ENCODE measurements at regions not wholly inside any gene's neighbourhood (a gene's known extent, or its start where the extent isn't known, plus 50 kb on each side); places are given as distances from the start of the nearest gene placed in this dataset.

DNA sequence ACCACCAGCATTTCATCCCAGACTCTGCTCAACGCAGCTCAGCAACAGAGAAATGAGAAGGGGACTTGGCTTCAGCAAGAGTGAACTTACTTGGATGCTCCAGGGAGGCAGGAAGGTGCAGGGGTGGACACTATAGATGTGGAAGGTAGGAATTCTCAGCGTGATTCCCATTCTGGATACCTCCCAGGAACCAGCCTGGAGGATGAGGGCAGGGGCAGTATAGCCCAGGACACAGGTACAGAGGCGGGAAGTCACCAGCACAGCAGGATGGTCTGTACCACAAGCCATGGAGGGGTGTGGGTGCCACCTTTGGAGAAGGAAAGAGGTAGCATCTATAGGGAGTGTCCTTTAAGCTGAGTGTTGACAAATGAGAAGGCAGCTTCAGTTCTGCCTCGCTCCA is 1275.2 kb downstream of the TBC1D22A start:
- no peak overlapping the region for H3K9ac ChIP-seq (ENCODE audit: low read length)
- no peaks in the 10 kb centered on the region for H4K20me1 ChIP-seq (ENCODE audit: low read depth, low read length)
- no peaks in the 10 kb centered on the region for H3K79me2 ChIP-seq (ENCODE audit: insufficient read depth, low read length)
- H3K9me3 ChIP-seq (ENCODE audit: insufficient read depth, low read length) = no peaks in the 10 kb centered on the region
- no peak overlapping the region for H3K4me3 ChIP-seq (ENCODE audit: insufficient read depth, low read length, poor library complexity, severe bottlenecking)
- H2AFZ ChIP-seq (ENCODE audit: low read depth, low read length, severe bottlenecking) = no peak overlapping the region
- H3K27ac ChIP-seq (ENCODE audit: low read depth, low read length) = no peak overlapping the region
- H3K27me3 ChIP-seq (ENCODE audit: low read length) = no peaks in the 10 kb centered on the region
- no peak overlapping the region for H3K4me2 ChIP-seq (ENCODE audit: low read depth, low read length, poor library complexity, severe bottlenecking)
- no peak for TF ChIP-seq EZH2phosphoT487 (conservative IDR thresholded peaks at IDR 0.05; ENCODE audit: low read length)
- TF ChIP-seq, protein P1, sequence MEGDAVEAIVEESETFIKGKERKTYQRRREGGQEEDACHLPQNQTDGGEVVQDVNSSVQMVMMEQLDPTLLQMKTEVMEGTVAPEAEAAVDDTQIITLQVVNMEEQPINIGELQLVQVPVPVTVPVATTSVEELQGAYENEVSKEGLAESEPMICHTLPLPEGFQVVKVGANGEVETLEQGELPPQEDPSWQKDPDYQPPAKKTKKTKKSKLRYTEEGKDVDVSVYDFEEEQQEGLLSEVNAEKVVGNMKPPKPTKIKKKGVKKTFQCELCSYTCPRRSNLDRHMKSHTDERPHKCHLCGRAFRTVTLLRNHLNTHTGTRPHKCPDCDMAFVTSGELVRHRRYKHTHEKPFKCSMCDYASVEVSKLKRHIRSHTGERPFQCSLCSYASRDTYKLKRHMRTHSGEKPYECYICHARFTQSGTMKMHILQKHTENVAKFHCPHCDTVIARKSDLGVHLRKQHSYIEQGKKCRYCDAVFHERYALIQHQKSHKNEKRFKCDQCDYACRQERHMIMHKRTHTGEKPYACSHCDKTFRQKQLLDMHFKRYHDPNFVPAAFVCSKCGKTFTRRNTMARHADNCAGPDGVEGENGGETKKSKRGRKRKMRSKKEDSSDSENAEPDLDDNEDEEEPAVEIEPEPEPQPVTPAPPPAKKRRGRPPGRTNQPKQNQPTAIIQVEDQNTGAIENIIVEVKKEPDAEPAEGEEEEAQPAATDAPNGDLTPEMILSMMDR (IDR thresholded peaks at IDR 0.05; ENCODE audit: insufficient read depth, low read length, poor library complexity, severe bottlenecking) = no peak
- H3K9me2 ChIP-seq (replicated peaks; ENCODE audit: insufficient read depth, low read length) = no peaks in the 10 kb centered on the region
- H3K36me3 ChIP-seq (ENCODE audit: low read length) = no peaks in the 10 kb centered on the region
- H3F3A ChIP-seq (ENCODE audit: insufficient read depth) = no peaks in the 10 kb centered on the region

DNA sequence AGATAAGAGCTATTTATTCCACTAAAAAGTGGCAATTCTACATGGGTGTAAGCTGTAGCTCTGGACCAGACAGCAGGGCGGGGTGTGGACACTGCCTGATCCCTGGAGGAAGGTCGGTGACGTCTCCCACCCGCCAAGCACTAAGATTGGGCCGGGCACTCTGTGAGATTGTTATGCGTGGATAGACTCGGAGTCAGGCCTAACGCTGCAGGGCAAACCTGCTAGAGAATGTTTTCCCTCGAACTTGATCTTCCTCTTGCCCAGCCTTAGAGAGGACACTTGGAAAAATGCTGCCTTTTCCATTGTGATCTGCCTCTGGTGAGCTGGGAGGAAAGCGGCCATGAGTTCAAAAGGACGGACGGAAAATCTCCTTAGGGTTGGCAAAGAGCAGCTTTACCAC is 1273.4 kb downstream of the TBC1D22A start:
- no peak overlapping the region for H3K27ac ChIP-seq (ENCODE audit: low read depth, low read length)
- H3K9me3 ChIP-seq (ENCODE audit: insufficient read depth, low read length) = no peaks in the 10 kb centered on the region
- no peak overlapping the region for H2AFZ ChIP-seq (ENCODE audit: low read depth, low read length, severe bottlenecking)
- H3K9me2 ChIP-seq (replicated peaks; ENCODE audit: insufficient read depth, low read length) = no peaks in the 10 kb centered on the region
- H3K4me2 ChIP-seq (ENCODE audit: low read depth, low read length, poor library complexity, severe bottlenecking) = no peak overlapping the region
- no peak overlapping the region for H3K9ac ChIP-seq (ENCODE audit: low read length)
- no peak overlapping the region for H3K4me3 ChIP-seq (ENCODE audit: insufficient read depth, low read length, poor library complexity, severe bottlenecking)
- H3F3A ChIP-seq (ENCODE audit: insufficient read depth) = no peaks in the 10 kb centered on the region
- TF ChIP-seq, protein P1 (IDR thresholded peaks at IDR 0.05; ENCODE audit: insufficient read depth, low read length, poor library complexity, severe bottlenecking) = no peak
- no peak for TF ChIP-seq EZH2phosphoT487 (conservative IDR thresholded peaks at IDR 0.05; ENCODE audit: low read length)
- no peaks in the 10 kb centered on the region for H3K36me3 ChIP-seq (ENCODE audit: low read length)
- H4K20me1 ChIP-seq (ENCODE audit: low read depth, low read length) = no peaks in the 10 kb centered on the region
- H3K27me3 ChIP-seq (ENCODE audit: low read length) = no peaks in the 10 kb centered on the region
- no peaks in the 10 kb centered on the region for H3K79me2 ChIP-seq (ENCODE audit: insufficient read depth, low read length)

DNA sequence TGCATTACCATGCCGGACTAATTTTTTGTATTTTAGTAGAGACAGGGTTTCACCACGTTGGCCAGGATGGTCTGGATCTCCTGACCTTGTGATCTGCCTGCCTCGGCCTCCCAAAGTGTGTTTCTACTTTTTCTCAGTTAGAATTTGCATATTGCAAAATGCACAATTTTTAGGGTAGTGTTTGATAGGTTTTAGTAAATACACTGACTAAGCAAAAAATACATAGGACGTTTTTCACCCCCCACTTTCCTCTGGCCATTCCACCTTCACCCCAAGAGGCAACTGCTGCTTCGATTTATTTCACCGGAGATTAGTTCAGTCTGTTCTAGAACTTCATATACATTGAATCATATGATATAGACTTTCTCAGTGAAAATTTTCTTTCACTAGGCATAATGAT is 1269.1 kb downstream of the TBC1D22A start:
- no peaks in the 10 kb centered on the region for H3K9me2 ChIP-seq (replicated peaks; ENCODE audit: insufficient read depth, low read length)
- H3K9me3 ChIP-seq (ENCODE audit: insufficient read depth, low read length) = no peaks in the 10 kb centered on the region
- H3F3A ChIP-seq (ENCODE audit: insufficient read depth) = no peaks in the 10 kb centered on the region
- H3K27me3 ChIP-seq (ENCODE audit: low read length) = no peaks in the 10 kb centered on the region
- no peak overlapping the region for H3K27ac ChIP-seq (ENCODE audit: low read depth, low read length)
- H2AFZ ChIP-seq (ENCODE audit: low read depth, low read length, severe bottlenecking) = no peak overlapping the region
- no peaks in the 10 kb centered on the region for H4K20me1 ChIP-seq (ENCODE audit: low read depth, low read length)
- no peak overlapping the region for H3K9ac ChIP-seq (ENCODE audit: low read length)
- H3K4me3 ChIP-seq (ENCODE audit: insufficient read depth, low read length, poor library complexity, severe bottlenecking) = no peak overlapping the region
- no peaks in the 10 kb centered on the region for H3K36me3 ChIP-seq (ENCODE audit: low read length)
- no peaks in the 10 kb centered on the region for H3K79me2 ChIP-seq (ENCODE audit: insufficient read depth, low read length)
- H3K4me2 ChIP-seq (ENCODE audit: low read depth, low read length, poor library complexity, severe bottlenecking) = no peak overlapping the region
- TF ChIP-seq, protein P1 (IDR thresholded peaks at IDR 0.05; ENCODE audit: insufficient read depth, low read length, poor library complexity, severe bottlenecking) = no peak
- TF ChIP-seq EZH2phosphoT487 (conservative IDR thresholded peaks at IDR 0.05; ENCODE audit: low read length) = no peak
